ENCODE measurements at regions not wholly inside any gene's neighbourhood (a gene's known extent, or its start where the extent isn't known, plus 50 kb on each side); places are given as distances from the start of the nearest gene placed in this dataset.
A peak's percentile ranks its signal among the peaks of the same experiment; 100 is the strongest.
"Not testable (repeated sequence)": the region's sequence is repeated elsewhere in the genome, so short reads cannot be mapped to it uniquely, and the experiment has no call there.

DNA sequence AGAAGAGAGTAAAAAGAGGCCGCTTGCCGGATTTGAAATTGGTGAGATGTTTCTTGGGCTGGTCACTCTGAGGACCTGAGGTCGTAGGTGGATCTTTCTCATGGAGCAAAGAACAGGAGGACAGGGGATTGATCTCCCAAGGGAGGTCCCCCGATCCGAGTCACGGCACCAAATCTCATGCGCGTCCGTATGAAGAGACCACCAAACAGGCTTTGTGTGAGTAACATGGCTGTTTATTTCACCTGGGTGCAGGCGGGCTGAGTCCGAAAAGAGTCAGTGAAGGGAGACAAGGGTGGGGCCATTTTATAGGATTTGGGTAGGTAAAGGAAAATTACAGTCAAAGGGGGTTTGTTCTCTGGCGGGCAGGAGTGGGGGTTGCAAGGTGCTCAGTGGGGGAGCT, 803.6 kb upstream of the ID2 start:
- DNase-seq, result not testable (repeated sequence)

DNA sequence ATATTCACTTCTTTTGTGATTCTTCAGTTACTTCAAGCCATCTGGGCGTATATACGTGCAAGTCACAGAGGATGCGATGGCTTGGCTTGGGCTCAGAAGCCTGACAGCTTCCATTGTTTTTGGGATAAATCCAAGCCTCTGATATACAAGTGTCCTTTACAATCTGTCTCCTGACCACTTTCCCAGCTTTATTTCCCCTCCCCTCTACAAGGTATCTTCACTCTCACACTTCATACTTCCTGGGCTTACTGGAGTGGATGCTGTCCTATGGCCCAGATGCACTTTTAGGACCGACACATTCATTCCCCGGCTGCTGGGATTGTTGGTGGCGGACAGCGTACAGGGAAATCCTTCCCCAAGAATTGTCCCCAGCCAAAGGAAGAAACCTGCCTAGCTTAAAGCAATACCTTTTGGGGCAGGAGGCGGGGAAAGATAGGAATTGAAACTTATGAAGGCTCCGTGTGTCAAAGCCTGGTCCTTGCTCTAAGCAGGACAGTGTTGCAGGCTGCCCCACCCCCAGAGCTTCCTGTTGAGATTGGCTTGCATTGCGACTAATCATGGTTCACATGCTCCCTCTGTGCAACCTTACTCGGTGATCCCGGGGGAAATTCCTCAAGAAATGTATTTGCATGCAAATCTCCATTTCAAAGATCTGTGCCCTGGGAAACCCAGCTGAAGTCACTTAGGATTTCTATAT, 802.9 kb upstream of the ID2 start:
- no peak for DNase-seq

DNA sequence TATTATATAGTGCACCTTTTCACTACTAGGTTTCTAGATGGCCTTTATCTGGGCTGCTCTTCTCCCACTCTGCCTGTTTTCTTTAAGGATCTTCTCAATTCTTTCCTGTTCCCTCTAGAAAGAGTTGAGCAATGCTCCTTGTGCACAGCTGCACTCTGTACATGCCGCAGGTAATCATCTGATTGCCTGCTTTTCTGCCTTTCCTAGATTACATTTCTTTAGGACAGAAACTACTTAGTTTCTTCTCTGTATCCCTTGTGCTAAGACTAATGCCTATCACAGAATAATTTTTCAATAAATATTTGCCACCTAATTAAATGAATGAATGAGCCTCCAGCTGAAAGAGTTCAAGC, 802.4 kb upstream of the ID2 start:
- DNase-seq, result no peak

DNA sequence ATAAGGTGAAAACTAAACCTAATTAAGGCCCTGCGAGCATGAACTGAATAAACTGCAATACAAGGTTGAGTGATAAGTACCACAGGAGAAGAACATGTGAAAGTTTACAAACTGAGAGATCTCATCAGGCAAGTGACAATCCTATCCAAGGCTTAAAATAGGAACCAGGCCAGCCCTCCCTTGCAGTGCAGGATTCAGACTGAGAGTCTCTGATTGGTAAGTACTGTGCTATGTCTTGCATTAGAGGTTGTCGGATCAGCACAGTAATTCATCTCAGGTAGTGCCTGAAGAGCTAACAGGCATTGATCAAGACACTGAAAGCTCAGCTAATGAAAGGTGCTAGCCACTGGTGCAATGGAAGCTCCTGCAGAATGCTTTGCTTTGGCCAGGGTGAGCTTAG, 801.7 kb upstream of the ID2 start:
- no peak for DNase-seq

DNA sequence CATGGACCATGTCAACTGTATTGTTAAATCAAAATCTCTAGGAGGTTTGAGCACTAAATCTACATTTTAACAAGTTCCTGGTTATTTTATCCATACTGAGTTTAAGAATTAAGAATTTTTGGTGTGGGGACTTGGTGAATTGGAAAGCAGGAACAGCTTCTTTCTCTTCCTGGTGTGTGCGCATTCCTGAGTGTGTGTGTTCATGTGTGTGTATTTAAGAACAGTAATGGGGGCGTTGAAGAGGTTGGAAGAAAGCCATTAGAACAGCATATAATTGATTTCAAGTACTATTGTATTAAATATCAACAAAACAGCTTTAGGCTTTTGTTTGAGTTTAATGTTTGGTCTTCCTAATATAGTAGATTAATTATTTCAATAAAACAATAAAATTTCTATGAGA, 801.3 kb upstream of the ID2 start:
- no peak for DNase-seq

DNA sequence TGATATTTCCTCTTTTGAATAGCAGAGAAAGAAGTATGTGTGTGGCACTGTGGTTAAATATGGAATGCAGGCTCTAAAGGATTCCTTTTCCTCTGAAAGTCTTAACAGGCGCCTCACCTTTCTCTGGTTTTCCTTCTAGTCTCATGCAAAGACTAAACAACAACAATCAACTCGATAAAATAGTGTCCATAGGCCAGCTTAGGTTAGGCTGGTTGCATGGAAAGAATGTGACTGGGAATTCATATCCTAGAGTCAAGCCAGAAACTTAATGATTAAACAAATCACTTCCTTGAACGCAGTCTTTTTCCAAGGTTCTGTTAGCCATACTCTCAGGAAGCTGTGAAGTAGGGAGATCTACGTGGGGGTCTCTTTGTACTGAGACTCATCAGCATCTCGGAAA, 800.8 kb upstream of the ID2 start:
- no peak for DNase-seq

DNA sequence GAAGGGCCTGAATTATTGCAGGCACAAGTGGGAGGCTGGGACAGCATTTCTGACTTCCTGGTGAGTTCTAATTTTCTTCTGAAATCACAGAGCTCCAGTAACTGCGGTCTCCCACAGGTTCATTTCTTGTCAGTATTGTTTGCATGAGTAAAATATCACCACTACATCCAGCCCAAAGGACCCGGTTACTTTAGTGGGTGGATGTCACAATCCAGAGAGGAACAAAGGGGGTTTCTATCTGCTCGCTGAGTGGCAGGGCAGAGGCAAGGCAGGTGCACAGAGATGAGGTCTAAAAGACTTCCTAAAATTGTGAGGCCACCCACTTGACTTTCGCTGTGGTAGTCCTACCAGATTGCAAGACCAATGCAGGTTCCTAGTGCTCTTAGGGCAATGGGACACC, 800.4 kb upstream of the ID2 start:
- DNase-seq, result no peak

DNA sequence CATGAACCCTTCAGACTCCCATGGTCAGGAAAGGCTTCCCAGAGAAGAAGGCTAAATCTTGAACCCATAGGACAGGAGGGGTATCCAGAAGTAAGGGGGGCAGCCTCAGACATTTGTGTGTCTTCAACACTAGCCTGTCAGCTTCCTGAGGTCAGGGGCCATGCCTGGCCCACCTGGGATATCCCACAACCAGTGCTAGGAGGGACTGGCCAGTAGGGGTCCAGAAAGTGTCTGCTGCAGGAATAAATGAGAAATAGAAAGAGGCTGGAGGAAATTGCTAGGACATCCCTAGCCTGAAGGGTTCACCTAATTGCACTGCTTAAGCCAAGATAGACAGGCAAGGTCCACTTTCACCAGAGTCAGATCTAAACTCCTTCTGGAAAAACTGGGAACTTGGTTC, 799.6 kb upstream of the ID2 start:
- no peak for DNase-seq

DNA sequence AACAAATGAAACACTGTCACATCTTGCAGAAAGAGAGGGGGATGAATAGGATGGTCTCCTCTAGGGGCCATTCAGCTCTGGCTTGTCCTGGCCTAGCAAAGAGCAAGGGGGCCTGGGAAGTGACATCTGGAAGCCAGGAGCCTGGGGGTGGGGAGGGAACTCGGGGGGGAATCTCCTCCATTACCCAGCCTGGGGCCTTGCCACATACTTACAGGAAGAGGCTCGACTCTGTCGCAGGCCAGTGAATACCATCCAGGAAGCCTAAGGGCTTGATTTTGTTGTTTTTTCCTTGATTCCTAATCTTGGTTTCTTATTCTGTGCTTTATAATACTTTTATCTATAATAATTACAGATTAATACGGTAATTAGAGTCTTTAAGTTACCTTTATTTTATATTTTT, 797.5 kb upstream of the ID2 start:
- DNase-seq, result no peak

DNA sequence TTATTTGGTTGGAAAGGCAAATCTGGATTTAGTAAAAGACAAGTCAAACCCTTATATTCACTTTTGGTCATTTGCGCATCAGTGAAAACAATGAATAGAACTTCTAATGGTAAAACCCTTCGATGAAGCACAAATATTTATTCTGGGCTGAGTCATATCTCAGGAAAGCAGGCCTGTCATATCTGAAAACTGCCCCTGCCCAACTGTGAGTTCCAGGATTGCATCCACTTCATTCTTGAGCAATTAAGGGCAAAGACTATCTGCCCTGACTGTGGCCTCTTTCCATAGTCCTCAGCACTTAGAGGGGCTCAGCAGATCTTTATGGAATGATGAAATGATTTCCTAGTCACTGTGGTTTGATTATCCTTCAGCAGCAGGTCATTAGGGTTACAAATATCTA, 795.2 kb upstream of the ID2 start:
- peak; percentile 42 for DNase-seq

DNA sequence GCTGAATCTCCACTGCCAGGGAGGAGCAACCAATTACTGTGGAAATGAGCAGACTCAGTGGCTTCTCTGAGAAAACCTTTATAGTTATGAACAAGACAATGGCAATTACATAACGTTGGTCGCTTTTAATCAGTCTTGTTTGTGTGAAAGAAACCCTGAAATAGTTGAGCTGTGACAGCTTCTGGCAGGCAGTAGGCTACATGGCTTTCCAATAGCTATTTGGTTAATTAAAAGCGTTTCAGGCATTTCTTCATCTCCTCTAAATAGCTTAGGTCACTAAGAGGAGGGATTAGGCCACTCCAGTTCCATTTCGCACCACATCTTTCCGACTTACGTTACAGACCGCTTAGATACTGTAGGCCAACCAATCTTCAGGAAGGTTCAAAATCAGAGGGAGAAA, 794.4 kb upstream of the ID2 start:
- no peak for DNase-seq

DNA sequence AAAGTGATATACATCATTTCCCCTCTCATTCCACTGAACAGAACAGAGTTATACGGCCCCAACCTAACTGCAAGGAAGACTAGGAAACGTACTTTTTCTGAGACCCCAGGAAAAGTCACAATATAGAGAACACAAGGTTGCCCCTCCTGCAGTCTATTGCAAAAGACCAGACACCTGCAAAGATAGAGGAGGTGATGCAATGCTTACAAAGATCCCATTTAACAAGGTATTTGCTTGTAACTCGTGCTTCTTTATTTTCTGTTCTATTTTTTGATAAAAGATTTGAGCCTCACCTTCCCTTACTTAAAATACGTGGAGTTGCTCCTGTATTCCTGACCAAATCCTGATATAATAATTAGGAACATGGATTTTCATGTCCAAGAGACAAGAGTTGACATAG, 793.0 kb upstream of the ID2 start:
- DNase-seq, result no peak

DNA sequence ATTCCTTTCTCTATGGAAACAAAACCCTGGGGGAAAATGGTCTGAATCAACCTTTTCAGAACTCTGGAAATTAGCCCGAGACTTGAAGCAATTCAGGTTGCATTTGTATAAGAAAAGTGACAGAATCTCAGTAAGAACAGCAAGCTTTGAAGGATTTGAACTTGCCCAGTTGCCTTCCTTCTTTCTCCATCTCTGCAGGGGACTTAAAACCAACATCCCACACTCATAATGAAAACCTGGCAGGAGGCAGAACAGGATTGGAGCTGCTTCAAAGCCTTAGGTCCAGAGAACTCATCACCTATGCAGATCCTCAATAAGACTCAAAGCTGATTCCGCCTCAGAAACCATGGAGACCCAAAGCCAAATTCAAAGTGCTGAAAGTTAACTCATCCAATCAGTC, 790.5 kb upstream of the ID2 start:
- no peak for DNase-seq

DNA sequence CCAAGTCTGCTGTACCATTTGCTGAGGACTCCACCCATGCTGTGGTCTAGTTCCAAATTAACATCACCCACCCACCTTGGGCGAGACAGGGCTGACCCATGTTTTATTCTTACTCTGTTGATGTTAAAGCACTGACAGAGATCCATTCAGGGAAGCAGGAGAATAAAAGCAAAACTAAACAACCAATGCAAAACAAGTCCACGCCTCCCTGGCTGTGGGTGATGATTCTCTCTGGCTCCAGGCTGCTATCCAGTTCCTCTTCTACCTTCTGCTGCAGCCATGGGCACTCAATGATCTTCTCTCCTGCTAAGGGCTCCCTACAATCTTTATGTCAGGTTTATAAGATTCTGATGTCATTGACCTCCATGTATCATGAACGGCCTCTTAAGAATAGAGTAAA, 786.6 kb upstream of the ID2 start:
- DNase-seq, result no peak

DNA sequence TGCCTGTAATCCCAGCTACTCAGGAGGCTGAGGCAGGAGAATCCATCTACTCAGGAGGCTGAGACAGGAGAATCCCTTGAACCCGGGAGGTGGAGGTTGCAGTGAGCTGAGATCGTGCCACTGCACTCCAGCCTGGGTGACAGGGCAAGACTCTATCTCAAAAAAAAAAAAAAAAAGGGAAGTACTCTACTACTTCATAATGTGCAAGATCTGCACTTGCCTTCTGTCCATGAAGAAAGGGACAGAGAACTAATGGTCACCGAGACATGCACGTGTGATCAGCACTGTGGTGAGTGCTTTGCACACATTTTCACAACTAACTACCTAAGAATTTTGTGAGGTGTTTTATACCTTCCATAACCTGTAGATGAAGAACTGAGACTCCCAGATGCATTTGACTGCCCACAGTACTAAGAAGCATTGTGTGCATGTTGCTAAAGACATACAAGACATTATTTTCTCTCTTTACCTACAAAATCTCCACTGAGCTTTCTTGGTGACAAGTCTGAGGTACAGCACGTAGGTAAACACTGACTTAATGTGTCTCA, 784.8 kb upstream of the ID2 start:
- no peak for DNase-seq

DNA sequence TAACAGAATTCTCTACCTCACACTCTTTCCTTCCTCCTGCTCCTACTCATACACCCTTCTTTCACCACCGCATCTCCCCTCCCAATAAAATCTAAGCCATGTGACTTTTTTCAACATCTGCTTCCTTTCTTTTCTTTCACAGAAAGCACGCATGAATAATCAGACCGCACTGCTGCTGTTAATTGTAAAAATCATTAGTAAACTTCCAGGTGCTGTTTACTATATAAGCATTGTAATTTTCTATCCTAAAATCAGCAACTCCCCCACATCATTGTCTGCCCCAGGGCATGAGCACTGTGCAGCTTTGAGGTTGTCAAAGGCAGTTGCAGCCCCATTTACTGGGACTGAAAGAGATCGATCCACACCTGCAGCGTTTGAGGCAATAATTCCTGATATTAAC, 782.6 kb upstream of the ID2 start:
- peak; percentile 78 for DNase-seq

DNA sequence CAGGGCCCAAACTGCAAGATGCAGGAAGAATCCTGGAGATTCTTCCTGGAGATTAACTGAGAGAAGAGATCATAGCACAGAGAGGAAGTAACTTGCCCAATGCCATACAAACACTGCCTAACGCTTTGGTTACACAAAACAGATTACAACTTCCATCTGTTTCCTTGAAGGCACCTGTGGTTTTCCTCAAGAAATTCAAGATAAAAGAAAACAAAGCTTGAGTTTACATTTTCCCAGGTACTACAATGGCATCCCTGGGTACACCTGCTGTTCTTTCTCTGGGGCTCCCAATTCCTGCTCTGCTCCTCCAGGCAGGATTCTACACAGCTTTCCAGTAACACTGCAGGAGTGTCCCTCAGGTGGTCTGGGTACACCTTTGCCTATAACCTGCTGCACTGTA, 781.9 kb upstream of the ID2 start:
- peak; percentile 29 for DNase-seq

DNA sequence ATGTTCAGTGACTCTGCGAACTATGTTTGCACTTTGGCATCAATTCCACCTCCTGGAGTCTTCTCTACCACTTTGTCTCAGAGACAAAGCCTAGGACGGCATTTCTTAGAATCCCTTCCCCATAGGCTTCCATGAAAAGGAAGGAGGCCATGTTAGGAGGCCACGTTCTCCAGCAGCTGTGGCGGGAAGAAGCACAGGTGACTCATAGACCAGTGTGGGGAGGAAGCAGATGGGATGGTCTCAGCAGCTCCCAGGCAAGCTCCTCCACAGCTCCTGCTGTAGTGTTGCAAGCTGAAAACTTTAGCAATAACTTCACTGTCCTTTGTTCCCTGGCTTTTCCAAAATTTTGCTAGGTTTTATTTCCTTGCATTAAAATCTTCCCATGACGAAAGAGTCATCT, 781.3 kb upstream of the ID2 start:
- DNase-seq, result no peak

DNA sequence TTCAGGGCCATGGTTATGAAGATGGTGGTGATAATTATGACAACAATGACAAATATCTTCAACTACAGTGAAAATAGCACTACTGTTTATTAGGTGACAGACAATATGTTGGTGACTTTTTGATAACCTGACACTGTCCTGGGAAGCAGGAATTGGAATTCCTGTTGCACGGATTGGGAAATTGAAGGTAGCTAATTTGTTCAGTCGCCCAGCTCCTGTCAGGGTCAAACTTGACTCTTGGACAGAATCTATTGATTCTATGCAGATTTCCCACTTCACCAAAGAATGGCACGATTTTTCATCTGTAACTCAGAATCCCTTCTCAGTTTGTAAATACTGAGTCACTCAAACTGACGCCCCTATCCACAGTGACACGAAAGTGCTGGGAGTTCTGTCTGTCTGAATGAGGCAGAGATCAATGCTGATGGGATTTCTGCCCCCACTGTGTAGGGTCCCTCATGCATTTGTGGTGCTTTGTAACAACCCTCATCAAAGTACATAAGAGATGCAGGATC, 779.5 kb upstream of the ID2 start:
- DNase-seq, result no peak

DNA sequence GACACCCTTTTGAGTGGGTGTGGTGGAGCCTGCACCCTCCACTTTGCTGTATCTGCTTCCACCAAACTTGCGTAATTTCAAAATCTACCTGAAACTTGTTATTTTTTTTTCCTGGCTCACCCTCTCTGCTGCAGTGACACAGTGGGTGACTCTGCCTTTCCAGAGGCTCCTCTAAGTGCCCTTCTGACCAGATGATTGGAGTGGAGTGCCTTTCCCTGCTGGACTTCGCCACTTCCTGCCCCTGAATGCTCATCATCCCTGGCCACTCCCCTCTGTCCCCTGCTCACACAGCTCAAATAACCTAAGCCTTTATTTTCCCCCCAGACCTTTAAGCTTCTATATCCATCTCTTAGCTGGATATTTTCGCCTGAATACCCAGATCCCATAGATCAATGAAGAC, 777.5 kb upstream of the ID2 start:
- no peak for DNase-seq

DNA sequence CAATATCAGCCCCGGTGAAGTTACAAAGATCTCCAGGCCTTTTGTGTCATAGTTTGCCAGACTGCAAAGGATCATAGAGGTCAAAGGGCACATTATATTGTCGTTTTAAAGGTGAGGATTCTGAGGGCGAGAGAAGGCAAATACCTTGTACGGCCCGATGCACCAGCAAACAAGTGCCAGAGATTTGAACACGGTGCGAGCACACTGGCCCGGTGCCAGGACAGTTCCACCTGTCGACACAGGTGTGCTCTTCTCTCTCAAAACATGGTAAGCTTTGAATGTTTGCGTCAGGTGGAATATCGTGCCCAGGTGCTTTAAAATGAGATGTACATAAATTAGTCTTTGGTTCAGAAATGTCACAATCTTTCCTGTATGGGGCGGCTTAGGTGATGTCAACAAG, 776.1 kb upstream of the ID2 start:
- peak; percentile 98 for DNase-seq

DNA sequence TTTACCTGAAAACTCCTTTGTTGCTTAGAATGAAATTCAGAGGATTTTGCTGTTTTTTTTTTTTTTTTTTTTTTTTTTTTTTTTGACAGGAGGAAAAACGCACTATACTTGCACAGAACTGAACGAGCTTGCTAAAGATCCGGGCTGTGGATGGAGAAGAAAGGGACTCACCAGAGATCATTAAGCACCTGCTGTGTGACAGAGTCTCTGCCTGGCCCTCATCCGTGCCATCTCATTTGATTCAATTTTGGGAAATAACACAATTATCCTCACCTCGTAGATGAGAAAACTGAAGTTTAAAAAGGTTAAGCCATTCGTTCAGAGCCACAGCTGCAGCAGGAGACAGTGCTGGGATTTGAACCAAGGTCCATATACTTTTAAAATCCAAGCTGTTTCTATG, 775.4 kb upstream of the ID2 start:
- DNase-seq, result peak; percentile 42

DNA sequence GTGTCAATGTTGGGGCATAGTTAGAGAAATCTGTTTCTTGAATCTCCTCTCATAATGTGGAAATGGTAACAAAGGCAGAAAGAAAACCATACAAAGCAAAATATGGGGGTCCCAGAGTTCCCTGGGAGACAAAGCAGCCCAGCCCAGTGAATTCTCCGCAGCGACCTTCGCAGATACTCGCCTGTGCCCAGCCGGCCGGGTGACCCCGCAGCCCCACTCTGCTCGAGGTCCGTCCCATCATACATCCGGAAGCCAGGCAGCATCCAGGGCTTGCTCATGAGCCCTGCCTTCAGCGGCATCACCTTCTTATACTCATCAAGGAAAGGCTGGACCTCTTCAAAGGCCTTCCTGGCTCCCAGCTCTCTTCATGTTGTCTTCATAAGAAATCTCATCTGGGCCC, 774.8 kb upstream of the ID2 start:
- no peak for DNase-seq

DNA sequence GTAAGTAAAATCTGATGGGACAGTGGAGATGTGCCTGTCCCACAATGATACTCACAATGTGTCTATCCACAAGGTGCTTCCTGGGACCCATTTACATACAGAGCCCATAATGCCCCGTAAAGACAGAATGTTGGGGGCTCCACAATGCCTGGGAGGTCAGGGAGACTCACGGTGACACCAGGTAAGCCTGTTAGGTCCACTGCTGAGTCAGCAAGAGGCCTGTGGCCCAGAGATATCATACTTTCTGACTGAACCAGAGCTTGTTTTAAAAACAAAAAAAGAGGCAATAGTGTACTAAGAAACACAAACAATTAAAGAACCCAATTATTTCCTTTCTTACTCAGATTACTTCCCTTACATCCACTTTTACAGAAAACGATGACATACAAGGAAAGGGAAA, 771.1 kb upstream of the ID2 start:
- no peak for DNase-seq

DNA sequence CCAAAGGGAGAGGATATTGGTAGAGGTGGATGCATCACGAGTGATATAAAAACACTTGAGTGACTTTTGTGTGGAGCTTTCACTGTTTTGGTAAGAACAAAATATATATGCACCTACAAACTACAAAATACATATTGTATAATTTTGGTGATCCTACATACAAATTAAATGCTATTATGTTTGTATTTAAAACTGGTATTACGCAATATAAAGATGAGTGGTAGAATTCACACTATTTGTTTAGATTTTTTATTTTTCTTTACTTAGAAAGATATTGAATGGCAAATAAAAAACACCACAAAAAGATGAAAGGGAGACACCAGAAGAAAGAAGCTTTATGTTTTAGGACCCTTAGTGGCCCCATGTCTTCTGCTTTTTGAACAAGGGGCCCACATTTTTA, 770.7 kb upstream of the ID2 start:
- no peak for DNase-seq

Data from NCI-H345 (cell line).